ENCODE measurements at regions not wholly inside any gene's neighbourhood (a gene's known extent, or its start where the extent isn't known, plus 50 kb on each side); places are given as distances from the start of the nearest gene placed in this dataset.

GRCh38 chr4:36961420-36961819 lies 283.1 kb upstream of the NWD2 start:
- Histone ChIP-seq H3K4me3 (replicated peaks in 1 of 3; ENCODE audit: insufficient read depth in 1 of 3, low read depth in 1 of 3, low read length in 3 of 3) (no peak overlapping the region), H3K9me1 (replicated peaks; ENCODE audit: control insufficient read depth, extremely low read depth, insufficient read depth, low read length) (no peaks in the 10 kb centered on the region), H3K4me2 (ENCODE audit: insufficient read depth, low read length) (no peak overlapping the region), H3K27me3 (ENCODE audit: control insufficient read depth in 2 of 2, insufficient read depth in 2 of 2, low read length in 2 of 2) (no peaks in the 10 kb centered on the region), H3K9me3 (replicated peaks; ENCODE audit: control insufficient read depth, insufficient read depth, low read length) (no peaks in the 10 kb centered on the region), H3K9ac (replicated peaks; ENCODE audit: extremely low read depth, insufficient read depth, low read length) (no peak overlapping the region), H3K36me3 (ENCODE audit: control insufficient read depth in 2 of 2, extremely low read depth in 1 of 2, insufficient read depth in 2 of 2, low read length in 2 of 2) (no peaks in the 10 kb centered on the region), H2AFZ (ENCODE audit: low read depth, low read length) (no peak overlapping the region), H3K4me1 (ENCODE audit: control insufficient read depth, extremely low read depth, insufficient read depth, low read length) (no peaks in the 10 kb centered on the region), H3K79me2 (ENCODE audit: control insufficient read depth, insufficient read depth, low read length) (no peaks in the 10 kb centered on the region), H3K27ac (ENCODE audit: insufficient read depth, low read depth, low read length) (no peak overlapping the region), H4K20me1 (replicated peaks; ENCODE audit: control insufficient read depth, extremely low read depth, insufficient read depth, low read length) (no peaks in the 10 kb centered on the region)
- no TSS peak for BruUV-seq (replicated peaks)
- dilution Hi-C loops (cut with MboI; ENCODE audit: extremely low pct_ligation_motif_present, low sequenced_read_pairs) = no loop called here
- FAIRE-seq (no peak), DNase-seq (ENCODE audit: low read depth, low spot score) (no peak)
- CTCF ChIA-PET = no interaction called here
- POLR2A ChIA-PET = no interaction called here
- TF ChIP-seq CTCF (IDR thresholded peaks at IDR 0.05; ENCODE audit: extremely low read depth in 1 of 2, insufficient read depth in 1 of 2, low read depth in 1 of 2, low read length in 2 of 2) (no peak), MYC (IDR thresholded peaks at IDR 0.05; ENCODE audit: low read depth, low read length) (no peak), EZH2 (IDR thresholded peaks at IDR 0.05; ENCODE audit: borderline replicate concordance, low read depth, low read length, severe bottlenecking) (no peak), JUN (IDR thresholded peaks at IDR 0.05; ENCODE audit: borderline replicate concordance, insufficient read depth, insufficient read length, low read depth) (no peak), POLR2AphosphoS5 (IDR thresholded peaks at IDR 0.05; ENCODE audit: insufficient read depth, low read depth, low read length) (no peak), POLR2A (IDR thresholded peaks at IDR 0.05; ENCODE audit: low read depth, low read length) (no peak), FOS (IDR thresholded peaks at IDR 0.05; ENCODE audit: borderline replicate concordance, insufficient read depth, low read length) (no peak)
- intact Hi-C loops (cut with micrococcal nuclease) = no loop called here
